GM12891 (cell line): ENCODE measurements at regions not wholly inside any gene's neighbourhood (a gene's known extent, or its start where the extent isn't known, plus 50 kb on each side); places are given as distances from the start of the nearest gene placed in this dataset.

Experiments
- POLR2A ChIP-seq: IDR thresholded peaks from 2 replicates; pipeline ENCODE4 v1.6.1; 2011; ENCODE audit warnings: low read depth, low read length, control low read depth
- POLR2AphosphoS5 ChIP-seq: IDR thresholded peaks from 2 replicates; pipeline ENCODE4 v1.6.1; 2011; ENCODE audit warnings: low read depth, low read length, control low read depth

DNA sequence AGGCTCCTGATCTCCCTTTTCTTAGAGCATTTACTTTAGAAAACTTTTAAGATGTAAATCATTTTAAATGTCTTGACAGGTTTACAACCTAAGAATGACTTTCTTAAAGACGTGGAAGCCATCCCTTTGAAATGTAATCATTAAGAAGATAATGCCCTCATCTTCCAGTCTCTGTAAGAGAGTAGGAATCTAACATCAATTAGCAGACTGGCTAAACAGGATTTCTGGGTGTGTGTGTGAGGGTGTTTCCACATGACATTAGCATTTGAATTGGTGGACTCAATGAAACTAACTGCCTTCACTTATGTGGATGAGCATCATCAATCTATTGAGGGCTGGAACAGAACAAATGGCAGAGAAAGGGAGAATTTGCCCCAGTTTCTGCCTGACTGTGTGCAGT, 329.5 kb downstream of the RPL10L start:
- TF ChIP-seq POLR2A = no peak
- no peak for TF ChIP-seq POLR2AphosphoS5
